GM21723 (cell line): ENCODE measurements at regions not wholly inside any gene's neighbourhood (a gene's known extent, or its start where the extent isn't known, plus 50 kb on each side); places are given as distances from the start of the nearest gene placed in this dataset.
"Not testable (repeated sequence)": the region's sequence is repeated elsewhere in the genome, so short reads cannot be mapped to it uniquely, and the experiment has no call there.

Experiments used
- ATAC-seq: cut with Tn5 transposase; IDR thresholded peaks from one replicate; pipeline ENCODE4 v1.9.1; 2021; ENCODE audit warnings: mild to moderate bottlenecking, moderate library complexity; ENCODE audit not compliant: unreplicated experiment

DNA sequence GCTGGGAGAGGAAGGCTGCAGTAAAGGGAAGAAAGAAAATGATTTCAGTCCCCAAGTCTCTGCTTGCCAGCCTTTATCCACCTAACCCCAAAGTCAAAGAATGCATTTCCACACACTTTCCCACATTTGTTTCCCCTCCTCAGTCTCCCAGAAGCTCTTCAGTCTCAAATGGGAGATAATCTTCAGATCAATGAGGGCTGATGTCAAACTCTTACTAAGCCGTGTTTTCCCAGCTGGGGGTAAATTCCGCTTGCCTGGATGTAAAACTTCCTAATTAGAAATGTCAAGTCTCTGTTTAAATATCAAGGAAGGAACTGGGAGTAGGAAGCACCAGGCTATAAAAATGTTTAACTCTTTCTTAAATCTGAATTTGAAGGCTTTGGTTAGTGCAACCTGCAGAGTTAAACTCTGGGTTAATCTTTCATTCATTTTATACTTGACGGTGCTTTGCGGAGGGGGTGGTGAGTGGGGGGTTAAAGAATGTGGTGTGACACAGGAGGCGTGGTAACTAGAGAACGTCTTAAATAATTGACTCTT lies 601.4 kb upstream of the ACTRT1 start:
- no peak for ATAC-seq

DNA sequence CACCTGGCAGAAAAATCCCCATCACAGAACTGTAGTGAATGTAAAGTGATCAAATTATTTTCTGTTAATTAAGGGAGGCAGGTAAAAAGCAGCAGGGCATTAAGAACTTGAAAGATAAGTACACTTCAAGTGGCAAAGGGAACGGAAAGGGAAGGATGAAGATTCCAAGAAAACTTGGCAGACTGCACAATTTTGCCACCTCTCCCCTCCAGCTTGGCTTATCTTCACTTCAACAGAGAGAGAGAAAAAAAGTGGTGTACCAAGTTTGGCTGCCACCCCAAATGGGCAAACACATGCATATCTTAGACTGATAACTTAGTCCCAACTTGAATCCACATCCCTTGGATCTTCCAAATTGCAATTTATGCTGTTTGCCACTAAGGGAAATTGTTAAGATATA lies 598.1 kb upstream of the ACTRT1 start:
- ATAC-seq = no peak

DNA sequence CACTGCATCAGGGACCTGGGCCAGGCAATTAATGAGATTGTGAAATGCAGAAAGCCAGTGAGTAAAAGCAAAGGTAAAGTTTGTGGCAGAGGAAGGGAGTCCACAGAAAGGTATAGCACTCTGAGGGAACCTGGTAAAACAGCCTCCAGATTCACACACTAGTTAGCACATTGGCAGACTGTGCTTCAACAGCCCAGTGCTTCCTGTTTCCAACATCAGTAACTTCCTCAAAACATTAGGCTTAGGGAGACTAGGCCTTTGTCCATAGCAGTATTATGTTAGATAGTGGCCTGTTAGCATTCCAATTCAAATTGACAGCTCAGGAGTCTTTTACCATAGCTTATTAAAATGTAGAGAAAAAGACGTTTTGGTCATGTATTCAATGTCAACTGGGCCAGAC lies 582.6 kb upstream of the ACTRT1 start:
- no peak for ATAC-seq

DNA sequence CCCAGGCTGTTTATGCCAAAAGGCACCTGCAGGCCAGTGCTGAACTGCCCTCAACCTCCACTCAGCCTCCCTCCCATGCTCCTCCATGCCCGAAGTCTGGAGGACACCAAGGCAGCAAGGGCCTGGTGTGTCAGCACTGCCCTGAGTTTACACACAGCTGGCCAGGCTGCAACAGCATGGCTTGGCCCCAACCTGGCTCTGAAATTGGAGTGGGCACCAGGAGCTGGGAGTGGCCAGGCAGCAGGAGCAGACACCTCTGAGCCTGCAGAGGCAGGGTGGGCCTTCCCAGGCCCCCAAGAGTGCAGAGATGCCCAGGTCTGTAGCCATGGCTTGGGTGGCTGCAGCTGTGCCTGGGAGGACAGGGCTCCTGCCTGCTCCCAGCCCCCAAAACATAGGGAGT lies 571.2 kb upstream of the ACTRT1 start:
- ATAC-seq = no peak

DNA sequence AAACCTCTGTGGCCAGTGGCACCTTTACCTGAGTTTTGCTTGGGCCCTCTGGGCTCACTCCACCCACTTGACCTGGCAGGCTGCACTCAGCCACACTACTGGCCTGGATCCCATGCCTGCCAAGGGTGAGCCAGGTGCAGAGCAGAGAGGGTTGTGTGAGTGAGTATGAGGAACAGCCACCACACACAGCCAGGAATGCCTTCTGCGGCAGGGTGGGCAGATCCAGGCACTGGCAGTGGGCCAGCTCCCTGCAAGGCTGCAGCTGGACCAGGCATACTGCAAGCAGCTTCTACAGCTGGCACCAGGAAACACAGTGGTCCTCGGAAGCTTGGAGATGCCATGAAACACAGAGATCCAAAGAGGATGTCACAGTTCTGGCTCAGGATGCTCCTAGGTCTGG lies 570.1 kb upstream of the ACTRT1 start:
- ATAC-seq = no peak

DNA sequence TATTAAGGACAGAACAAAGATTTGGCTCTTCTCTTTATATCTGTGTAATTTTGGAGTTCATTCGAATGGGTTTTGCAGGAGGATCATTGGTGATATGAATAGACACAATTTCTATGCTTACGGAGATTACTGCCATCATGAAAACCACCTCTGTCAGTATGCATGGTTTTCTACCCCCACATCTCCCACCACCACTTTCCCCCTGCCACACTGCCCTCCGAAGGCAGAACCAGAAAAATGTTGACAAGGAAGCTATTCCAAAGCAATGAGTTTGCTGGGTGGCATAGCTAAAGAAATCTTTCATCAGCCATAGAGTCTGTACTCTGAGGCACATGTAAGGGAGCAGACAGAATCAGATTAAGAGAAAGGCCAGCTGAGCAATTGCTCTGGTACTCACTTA lies 567.3 kb upstream of the ACTRT1 start:
- ATAC-seq = no peak

DNA sequence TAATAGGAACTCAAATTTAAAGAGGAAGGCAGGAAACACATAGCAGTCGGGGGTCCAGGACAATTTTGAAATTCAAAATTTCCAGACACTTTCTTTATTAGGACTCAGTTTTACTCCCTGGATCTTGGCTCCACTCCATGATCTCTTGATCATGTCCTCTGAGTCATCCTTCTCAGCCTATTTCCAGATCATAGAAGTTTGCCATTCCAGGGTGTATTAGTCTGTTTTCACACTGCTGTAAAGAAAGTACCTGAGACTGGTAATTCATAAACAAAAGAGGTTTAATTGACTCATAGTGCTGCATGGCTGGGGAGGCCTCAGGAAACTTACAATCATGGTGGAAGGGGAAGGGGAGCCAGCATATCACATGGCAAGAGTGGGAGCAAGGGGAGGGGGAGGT lies 564.7 kb upstream of the ACTRT1 start:
- ATAC-seq = no peak

DNA sequence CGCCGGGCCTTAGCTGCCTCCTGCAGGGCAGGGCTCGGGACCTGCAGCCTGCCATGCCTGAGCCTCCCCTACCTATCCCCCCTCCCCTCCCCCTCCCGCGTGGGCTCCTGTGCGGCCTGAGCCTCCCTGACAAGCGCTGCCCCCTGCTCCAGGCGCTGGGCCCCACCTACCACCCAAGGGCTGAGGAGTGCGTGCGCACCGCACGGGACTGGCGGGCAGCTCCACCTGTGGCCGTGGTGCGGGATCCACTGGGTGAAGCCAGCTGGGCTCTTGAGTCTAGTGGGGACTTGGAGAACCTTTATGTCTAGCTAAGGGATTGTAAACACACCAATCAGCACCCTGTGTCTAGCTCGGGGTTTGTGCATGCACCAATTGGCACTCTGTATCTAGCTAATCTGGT lies 554.6 kb upstream of the ACTRT1 start:
- ATAC-seq = not testable (repeated sequence)

DNA sequence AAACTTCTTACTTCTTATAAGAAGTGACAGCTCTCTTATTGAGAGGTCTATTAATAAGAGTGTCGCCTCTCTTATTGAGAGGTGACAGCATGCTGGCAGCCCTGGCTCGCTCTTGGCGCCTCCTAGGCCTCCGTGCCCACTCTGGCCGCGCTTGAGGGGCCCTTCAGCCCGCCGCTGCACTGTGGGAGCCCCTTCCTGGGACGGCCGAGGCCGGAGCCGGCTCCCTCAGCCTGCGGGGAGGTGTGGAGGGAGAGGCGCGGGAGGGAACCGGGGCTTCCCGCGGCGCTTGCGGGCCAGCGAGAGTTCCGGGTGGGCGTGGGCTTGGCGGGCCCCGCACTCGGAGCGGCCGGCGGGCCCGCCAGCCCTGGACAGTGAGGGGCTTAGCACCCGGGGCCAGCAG lies 554.2 kb upstream of the ACTRT1 start:
- ATAC-seq = not testable (repeated sequence)

DNA sequence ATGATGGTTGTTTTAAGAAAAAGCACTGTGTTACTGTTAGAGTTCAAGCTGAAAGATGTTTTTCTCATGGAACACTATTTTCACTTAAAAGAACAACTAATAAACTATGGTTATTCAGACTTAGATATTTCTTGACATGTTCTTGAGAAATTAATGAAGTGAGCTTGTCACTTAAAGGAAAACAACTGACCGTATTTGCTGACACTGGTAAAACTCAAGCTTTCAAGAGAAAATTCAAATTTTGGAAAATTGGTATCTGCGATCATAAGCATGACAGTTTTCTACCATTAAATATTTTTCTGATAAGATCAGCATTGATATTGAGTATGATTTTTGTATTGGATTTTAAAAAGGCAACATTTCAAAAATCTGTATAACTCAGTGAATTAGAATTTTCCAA lies 549.5 kb upstream of the ACTRT1 start:
- no peak for ATAC-seq

DNA sequence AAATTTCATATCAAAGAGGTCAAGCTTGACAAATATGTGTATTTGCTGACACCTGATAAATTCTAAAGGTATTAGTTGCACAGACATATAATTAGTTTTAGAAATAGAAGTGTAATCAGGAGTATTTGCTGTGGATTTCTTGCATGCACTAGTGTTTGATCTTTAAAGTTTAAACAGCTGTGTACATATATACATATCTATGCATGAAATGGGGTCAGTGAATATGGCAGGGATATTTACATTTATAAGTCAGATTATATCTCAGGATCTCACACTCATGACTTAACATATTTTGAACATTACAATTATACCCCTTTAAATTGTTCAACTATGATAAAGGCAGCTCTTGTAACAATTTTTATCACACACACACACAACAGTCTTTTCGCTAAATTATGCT lies 547.4 kb upstream of the ACTRT1 start:
- ATAC-seq = no peak

DNA sequence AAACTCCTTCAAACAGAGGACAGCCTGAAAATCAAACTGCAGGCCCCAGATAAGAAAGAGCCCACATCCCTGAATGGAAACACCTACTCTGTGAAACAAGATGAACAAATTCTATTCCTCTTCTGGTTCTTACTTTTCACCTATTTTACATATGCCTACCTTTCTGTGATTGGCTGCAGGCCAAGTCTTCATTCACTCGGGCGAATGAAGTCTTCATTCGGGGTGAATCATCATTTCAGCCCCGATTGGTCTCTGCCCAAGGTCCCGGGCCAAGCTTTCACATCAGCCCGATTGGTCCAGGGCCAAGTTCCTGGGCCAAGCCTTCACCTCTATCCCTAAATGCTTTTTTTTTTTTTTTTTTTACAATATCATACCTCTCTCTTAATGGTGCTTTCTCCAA lies 529.8 kb upstream of the ACTRT1 start:
- ATAC-seq = no peak

DNA sequence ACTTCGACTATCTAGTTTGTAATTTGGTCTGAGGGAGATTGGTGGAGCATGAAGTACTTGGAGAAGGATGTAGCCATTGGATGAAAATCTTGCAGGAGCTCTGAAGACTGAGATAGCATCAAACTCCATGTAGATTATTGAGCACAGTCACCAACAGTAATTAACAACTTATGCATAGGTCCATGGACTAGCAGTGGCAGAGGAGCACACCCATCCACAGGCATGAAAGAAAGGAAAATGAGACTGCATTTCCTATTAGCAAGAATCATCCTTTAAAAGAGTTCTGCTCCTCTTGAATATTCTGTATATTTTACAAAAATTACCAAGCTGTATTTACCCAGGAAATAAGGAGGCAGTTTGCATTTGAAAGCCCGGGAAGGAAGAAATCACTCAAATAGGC lies 529.4 kb upstream of the ACTRT1 start:
- ATAC-seq = no peak

DNA sequence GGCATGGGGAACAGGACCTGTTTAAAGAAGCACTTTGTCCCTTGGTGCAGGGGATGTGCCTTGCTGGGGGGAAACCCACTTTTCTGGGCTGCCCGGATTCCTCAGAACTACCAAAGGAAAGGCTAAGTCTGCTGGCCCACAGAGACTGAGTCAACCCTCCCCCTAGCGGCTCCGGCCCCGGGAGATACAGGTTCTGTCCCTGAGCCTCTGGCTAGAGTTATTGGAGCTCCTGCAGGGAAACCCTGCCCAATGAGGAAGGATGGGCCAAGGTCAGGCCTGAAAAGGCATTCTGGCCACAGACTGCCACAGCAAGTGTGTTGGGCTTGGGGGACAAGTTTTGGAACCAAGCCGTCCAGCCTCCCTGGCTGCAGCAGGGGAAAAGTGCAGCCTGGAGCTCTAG lies 490.9 kb upstream of the ACTRT1 start:
- ATAC-seq = no peak

DNA sequence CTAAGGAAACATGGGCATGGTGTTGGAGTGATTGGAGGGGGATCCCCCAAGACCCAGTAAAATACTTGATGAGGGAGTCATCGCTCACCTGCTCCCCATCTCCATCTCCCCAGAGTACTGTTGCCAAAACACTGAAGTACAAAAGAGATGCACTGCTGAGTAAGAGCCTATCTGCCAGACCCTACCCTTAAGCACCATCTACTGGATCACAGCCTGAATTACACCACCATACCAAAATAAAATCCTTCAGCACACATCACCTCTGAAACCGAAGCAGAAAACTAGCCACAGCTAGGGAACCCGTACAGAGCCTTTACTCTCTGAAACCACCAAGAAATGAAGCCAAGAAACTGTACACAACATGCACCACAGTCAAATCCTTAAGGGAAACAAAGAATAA lies 466.3 kb upstream of the ACTRT1 start:
- no peak for ATAC-seq

DNA sequence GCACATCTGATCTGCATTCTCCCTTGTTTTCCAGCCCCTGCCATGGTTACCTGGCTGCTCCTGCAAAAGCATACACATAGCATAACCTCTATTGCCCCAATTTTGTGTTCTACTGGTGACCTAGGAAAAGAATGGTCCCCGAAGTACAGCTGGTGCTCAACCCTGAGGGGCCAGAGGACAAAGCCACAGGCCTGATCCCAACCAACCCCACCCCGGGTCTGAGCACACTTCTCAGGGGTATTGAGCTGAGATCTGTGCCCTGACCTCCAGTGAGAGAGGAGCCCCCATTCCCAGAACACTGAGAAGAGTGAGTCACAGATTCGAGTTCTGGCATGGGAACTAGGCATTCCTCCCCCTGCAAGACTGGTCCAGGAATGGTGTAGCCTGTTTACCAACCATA lies 465.5 kb upstream of the ACTRT1 start:
- no peak for ATAC-seq

DNA sequence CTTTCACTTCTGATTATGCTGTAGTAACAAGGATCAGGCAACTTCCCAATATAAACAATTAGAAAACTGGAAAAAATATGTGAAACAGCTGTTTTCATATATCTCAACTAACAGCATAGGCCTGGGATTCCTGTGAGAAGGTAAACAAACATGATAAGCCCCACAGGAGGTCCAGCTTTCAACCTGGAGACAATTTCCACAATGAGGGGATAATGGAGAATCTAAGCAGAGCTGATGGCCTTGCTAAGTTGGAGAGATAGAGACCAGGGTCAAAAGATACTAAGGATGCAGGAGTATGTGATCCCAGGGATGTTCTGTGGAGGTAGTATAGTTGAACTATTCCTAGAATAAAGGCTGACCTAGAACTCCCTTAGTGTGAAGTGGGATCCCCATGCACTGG lies 452.3 kb upstream of the ACTRT1 start:
- no peak for ATAC-seq

DNA sequence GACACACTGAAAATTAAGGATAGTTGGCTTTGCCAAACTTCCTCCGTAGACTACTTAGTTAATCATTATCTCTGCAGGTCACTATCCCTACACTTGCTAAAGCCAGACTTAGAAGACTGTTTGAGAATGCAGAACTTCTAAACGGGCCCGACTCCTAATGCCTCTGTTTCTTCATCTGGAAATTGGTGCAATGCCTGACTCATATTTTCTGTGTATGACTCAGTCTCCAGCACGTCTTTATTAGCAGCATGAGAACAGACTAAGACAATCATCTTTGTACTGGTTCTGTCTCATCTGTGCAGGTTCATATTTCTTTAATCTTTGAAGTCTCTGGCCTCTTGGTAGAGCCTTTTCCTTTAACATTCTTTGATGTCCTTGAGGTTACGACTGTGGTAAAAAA lies 411.9 kb upstream of the ACTRT1 start:
- no peak for ATAC-seq

DNA sequence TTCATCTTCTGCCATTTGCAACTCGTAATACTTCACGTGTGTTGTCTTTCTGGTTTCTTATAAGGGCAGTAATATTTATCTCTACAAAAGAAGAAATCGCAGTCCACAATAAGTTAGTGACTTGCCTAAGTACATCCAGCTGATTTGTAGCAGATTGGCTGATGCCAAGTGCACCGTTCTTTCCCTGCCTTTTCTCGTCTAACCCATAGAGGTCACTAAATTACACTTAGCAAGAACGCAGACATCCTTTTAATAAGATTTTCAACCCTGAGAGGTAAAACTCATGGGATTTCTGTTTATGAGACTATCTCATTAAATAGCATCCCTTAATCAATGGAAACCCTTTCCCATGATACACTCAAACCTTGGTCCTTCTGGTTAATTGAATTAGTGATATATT lies 408.6 kb upstream of the ACTRT1 start:
- no peak for ATAC-seq

DNA sequence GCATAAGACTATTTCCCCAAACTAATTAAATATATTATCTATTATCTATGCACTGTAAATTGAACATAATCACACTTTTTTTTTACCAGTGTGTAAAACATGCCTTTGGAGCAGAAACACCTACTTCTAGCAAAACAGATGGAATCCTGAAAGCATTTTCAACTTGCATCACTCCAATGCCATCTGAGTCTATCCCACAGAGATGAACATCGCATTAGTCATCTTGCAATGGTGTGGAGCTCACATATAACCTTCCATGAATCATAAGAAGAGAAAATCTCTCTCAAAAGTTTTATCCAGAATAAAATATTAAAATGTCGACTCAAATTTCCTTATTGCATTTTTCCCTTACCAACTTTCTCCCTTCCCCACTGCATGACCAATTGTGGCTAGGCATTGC lies 406.7 kb upstream of the ACTRT1 start:
- no peak for ATAC-seq

DNA sequence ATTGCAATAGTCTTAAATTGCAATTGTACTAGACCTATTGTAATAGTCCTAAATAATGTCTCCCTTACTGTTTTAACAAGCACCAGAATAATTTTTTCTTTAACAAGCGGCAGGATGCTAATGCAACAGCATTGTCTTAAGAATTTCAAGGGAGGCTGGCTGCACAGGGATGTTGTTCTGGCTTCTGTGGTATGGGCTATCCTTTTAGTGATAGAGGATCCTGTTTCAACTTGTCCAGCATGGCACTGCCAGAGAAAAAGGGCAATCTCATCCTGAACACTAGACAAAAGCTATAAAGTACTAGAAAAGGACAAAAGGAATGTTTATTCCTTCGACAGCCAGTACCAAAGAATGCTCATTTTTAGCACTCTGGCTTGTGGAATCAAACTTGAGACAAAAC lies 405.5 kb upstream of the ACTRT1 start:
- no peak for ATAC-seq

DNA sequence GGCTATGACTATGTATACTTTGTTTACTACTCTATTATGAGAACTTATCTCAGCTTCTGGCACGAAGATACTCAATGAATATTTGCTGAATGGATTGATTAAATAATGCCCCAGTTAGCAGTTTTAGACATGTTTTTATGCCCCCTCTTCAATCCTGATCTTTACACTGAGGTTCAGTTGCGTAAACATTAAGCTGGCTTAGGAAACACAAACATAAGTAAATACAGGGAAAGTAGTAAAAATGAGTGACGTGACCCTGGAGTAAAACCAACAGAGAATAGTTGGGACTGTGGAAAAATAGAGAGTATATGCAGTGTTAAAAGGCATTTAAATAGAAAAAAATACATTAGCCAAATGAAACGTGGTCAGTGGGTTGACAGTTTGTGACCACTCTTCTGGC lies 387.0 kb upstream of the ACTRT1 start:
- ATAC-seq = no peak

DNA sequence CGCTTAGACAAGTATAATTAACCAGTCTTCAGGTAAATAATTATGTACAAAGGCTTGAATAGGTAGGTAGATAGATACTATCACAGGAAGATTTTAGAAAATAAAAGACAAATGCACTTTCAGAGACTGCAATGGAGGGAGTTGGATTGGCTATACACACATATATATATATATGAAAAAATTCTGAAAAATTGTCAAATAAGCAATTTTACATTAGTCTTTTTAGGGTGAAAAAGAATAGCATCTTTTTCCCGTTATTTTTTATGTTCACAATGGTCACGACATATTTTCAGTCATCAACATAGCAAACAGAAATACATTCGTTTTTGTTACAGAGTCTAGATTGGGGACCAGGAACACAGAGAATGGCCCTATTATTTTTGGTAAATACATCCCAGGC lies 385.9 kb upstream of the ACTRT1 start:
- no peak for ATAC-seq
